ENCODE measurements at regions not wholly inside any gene's neighbourhood (a gene's known extent, or its start where the extent isn't known, plus 50 kb on each side); places are given as distances from the start of the nearest gene placed in this dataset.
"Not testable (repeated sequence)": the region's sequence is repeated elsewhere in the genome, so short reads cannot be mapped to it uniquely, and the experiment has no call there.

DNA sequence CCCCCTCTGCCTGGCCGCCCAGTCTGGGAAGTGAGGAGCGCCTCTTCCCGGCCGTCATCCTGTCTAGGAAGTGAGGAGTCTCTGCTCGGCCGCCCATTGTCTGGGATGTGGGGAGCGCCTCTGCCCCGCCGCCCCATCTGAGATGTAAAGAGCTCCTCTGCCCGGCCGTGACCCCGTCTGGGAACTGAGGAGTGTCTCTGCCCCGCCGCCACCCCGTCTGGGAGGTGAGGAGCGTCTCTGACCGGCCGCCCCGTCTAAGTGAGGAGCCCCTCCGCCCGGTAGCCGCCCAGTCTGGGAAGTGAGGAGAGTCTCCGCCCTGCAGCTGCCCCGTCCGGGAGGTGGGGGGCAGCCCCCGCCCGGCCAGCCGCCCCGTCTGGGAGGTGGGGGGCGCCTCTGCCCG, 228.9 kb downstream of the RPIA start:
- not testable (repeated sequence) for DNase-seq (ENCODE audit: low read depth in 2 of 2)

DNA sequence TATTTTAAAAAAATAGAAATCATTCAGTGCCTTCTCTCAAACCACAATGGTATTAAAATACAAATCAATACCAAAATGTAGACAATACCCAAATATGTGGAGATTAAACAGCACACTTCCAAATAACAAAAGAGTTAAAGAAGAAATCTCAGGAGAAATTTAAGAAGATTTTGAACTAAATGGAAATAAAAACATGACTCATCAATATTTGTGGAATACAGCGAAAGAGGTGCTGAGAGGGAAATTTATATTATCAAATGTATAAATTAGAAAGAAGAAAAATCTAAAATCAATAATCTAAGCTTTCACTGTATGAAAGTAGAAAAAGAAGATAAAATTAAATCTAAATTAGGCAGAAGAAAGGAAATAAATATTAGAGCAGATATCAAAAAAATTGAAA, 233.1 kb downstream of the RPIA start:
- DNase-seq (ENCODE audit: low read depth in 2 of 2) = no peak

GRCh38 chr2:88925770-88926462, 234.4 kb downstream of the RPIA start:
- DNase-seq (ENCODE audit: low read depth in 2 of 2) = no peak

DNA sequence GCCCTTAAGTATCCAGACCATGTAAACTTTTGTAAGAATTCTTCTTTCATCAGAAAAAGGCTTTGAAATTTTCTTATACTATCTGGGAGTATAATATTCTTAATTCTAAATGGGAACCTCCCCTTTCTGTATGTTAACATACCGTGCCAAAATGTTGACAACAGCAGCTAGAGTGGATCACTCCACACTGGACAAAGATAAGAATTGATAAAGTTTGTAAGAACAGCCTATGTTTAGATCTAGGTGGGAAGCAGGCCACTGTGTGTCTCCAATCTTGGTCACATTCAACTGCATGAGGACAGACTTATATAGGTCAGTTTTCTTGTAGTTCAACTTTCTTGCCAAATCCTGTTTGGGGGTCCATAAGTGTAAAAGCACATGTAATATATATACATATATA, 235.7 kb downstream of the RPIA start:
- no peak for DNase-seq (ENCODE audit: low read depth in 2 of 2)

DNA sequence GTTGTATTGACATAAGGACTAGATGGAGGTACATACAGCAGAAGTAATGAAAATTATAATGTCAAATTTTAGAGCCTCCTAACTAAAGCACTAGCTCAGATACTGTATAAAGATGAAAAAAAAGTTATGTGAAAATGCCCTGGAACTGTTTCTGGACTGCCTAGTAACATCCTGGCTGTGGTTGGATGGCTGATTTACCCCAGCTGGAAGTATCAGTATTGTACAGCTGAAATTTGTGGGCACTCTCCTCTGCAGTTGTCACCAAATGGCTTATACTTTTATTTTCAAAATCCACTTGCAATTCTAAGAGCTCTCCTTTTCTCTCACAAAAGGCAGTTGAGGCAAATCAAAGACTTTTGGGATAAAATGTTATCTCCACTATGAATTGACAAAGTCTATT, 239.2 kb downstream of the RPIA start:
- no peak for DNase-seq (ENCODE audit: low read depth in 2 of 2)

GRCh38 chr2:88932686-88933085, 241.2 kb downstream of the RPIA start:
- no peak for DNase-seq (ENCODE audit: low read depth in 2 of 2)

GRCh38 chr2:88933091-88933490, 241.6 kb downstream of the RPIA start:
- DNase-seq (ENCODE audit: low read depth in 2 of 2) = no peak

- DNase-seq (ENCODE audit: low read depth in 2 of 2) = no peak
Measured at GRCh38 chr2:88933980-88934379, 242.5 kb downstream of the RPIA start.

DNA sequence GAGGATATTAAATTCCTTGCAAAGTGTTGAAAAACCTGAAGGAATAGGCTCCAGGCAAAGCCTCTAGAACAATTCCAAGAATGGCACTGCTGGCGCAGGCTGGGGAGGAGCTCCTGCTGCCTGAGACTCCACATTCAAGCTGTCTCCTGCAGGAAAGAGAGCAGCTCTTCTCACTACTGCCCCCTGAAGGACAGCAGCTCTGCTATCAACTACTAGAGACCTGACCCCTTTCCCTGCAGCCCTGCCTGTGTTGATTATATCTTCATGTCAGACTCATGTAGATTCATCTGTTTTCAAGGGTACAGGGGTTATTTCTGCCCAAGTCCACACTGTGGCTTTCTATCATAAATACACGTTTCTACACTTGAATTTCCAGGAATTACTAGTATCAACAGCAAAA, 249.7 kb downstream of the RPIA start:
- not testable (repeated sequence) for DNase-seq (ENCODE audit: low read depth in 2 of 2)

GRCh38 chr2:88942798-88943197, 251.3 kb downstream of the RPIA start:
- no peak for DNase-seq (ENCODE audit: low read depth in 2 of 2)

DNA sequence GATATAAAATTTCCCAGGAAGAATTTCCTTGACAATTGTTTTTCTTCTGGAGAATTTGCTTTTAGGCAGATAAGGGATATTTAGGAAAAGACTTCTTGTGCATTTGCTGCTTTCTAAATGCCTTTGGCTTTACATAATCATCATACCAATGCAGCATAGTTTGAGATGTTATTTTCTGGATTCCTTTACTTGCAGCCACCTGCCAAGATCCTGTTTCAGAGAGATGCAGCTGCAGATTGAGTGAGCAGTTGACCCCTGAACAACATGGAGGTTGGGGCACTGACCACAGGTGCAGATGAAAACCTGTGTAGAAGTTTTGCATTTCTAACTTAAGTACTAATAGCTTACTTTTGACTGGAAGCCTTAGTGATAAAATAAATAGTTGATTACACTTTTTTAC, 257.9 kb downstream of the RPIA start:
- DNase-seq (ENCODE audit: low read depth in 2 of 2) = no peak

DNA sequence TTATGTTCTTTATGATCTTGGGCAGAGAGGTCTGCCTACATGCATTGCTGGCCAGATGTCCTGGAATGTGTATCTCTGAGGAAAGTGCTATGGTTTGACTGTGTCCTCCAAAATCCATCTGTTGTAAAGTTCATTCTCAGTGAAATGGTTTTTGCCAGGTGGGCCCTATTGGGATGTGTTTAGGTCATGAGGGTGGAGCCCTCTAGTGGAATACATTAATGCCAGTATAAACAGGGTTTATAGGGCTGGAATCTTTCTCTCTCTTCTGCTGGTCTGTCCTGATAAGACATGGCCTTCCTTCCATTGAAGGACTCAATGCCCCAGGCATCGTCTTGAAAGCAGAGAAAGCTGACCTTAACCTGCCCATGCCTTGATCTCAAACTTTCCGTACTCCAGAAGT, 258.5 kb downstream of the RPIA start:
- no peak for DNase-seq (ENCODE audit: low read depth in 2 of 2)

- DNase-seq (ENCODE audit: low read depth in 2 of 2) = no peak
Measured at GRCh38 chr2:88955607-88956006, 264.1 kb downstream of the RPIA start.

DNA sequence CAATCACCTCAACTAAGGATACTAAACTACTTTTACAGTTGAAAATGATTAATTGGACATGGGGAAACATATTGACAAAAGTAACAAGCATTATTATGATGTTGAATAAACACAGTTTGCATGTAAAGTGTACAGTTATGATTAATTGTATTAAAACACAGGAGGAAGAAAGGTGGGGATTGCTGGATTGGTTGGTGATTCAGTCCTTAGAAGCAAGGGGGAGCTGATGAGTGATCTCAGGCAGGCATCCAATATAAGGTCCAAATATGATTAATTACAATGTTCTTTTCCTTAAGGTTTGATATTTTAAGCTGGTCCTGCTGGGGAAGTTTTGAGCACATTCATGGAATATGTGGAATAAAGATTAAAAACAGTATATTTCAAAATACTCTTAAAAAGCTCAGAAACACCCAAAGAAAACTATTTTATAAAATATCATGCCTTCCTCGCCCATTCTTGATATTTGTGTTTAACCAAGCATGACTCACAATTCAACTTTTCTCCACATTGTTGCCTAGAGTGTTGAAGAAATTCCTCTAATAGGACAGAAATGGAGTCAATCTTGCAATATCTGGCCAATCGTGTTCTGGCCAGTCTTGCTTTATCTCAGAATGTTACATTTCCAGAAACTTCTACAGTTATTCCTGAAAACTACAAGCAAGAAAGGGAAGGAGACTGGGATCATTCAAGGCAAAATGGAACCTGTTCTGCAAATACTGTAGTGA, 268.2 kb downstream of the RPIA start:
- no peak for DNase-seq (ENCODE audit: low read depth in 2 of 2)

DNA sequence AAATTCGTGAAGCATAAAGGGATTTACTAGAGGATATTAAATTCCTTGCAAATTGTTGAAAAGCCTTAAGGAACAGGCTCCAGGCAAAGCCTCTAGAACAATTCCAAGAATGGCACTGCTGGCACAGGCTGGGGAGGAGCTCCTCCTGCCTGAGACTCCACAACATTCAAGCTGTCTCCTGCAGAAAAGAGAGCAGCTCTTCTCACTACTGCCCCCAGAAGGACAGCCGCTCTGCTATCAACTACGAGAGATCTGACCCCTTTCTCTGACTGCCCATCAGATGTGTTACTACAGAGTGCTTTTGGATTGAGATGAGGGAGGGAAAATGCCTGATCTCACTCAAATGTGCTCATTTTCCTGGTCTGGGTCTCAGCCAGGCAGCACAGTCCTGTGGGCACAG, 269.9 kb downstream of the RPIA start:
- not testable (repeated sequence) for DNase-seq (ENCODE audit: low read depth in 2 of 2)

DNA sequence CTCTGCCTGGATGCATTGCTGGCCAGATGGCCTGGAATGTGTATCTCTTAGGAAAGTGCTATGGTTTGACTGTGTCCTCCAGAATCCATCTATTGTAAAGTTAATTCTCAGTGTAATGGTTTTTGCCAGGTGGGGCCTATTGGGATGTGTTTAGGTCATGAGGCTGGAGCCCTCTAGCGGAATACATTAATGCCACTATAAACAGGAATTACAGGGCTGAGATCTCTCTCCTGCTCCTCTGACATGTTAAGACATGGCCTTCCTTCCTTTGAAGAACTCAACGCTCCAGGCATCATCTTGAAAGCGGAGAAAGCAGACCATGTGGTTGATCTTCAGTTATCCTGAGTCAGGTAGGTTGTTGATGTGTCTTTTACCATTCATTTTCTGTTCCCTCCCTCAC, 276.4 kb downstream of the RPIA start:
- DNase-seq (ENCODE audit: low read depth in 2 of 2) = no peak

GRCh38 chr2:88978011-88978410, 286.5 kb downstream of the RPIA start:
- DNase-seq (ENCODE audit: low read depth in 2 of 2) = not testable (repeated sequence)

GRCh38 chr2:88978446-88978845, 287.0 kb downstream of the RPIA start:
- DNase-seq (ENCODE audit: low read depth in 2 of 2) = not testable (repeated sequence)

DNA sequence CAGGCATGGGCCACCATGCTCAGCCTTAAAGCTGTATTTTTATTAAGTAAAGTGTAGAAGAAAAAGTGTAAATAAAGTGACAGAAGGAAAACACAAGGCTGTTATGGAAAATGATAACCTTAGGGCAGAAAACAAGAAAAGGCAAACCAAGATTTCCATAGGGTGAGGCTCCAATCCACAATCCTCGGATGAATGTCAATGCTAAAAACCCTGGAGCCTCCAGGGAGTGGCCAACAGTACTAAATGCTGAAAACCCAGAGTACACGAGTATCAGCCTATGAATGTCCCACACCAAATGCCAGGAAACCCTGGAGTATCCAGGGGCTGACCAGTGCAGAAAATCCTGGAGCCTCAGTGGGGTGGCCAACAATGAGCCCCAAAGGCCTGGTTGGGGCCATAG, 292.6 kb downstream of the RPIA start:
- DNase-seq (ENCODE audit: low read depth in 2 of 2) = not testable (repeated sequence)

DNA sequence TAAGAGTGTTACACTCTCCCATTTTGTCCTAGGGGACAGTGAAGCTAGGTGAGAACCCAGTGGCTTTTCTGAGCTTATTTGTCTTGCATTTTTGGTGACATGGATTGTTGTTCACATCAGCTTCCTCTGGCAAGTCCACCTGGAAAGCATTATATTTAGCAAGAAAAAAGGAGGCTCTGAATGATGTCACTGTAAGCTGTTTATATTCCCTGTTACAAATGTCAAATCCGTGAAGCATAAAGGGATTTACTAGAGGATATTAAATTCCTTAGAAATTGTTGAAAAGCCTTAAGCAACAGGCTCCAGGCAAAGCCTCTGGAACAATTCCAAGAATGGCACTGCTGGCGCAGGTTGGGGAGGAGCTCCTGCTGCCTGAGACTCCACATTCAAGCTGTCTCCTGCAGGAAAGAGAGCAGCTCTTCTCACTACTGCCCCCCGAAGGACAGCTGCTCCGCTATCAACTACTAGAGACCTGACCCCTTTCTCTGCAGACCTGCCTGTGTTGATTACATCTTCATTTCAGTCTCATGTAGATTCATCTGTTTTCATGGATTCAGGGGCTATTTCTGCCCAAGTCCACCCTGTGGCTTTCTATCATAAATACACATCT, 295.4 kb downstream of the RPIA start:
- not testable (repeated sequence) for DNase-seq (ENCODE audit: low read depth in 2 of 2)

DNA sequence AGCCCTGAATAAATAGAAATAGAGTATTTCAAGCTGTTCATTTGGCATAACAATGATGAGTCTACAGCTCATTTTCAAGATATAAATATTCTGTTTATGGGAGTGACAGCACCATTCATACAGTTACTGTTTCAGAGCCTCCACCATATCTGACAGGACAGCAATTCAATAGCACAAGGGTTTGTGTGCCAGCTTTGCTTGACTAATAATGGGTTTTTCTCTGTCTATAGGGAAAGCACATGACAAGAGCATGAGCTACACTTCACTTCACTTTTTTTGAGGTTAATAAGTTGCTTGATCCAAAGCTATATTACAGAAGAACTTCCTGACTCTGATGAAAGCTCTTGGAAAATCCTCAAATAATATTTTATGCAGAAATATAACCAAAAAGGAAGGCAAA, 297.1 kb downstream of the RPIA start:
- DNase-seq (ENCODE audit: low read depth in 2 of 2) = not testable (repeated sequence)

GRCh38 chr2:88992819-88993218, 301.3 kb downstream of the RPIA start:
- DNase-seq (ENCODE audit: low read depth in 2 of 2) = not testable (repeated sequence)

DNA sequence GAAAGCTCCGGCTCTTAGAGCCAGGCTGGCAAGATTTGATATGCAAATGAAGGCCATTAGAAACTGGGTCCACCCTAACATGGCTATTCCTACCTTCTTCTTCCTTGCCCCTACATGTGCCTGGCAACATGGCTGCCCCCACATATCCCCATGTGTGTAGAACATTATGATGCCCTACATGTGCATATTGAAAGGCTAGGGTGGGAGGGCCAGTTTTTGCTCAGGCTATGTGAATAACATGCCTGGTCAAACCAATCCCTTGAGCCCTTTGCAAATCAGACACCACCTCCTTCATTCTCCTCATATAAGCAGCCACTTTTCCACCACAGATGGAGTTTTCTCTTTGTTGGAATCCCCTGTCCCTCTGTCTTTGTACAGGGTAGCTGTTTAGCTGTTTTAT, 303.4 kb downstream of the RPIA start:
- DNase-seq (ENCODE audit: low read depth in 2 of 2) = not testable (repeated sequence)
